ENCODE measurements at regions not wholly inside any gene's neighbourhood (a gene's known extent, or its start where the extent isn't known, plus 50 kb on each side); places are given as distances from the start of the nearest gene placed in this dataset.

DNA sequence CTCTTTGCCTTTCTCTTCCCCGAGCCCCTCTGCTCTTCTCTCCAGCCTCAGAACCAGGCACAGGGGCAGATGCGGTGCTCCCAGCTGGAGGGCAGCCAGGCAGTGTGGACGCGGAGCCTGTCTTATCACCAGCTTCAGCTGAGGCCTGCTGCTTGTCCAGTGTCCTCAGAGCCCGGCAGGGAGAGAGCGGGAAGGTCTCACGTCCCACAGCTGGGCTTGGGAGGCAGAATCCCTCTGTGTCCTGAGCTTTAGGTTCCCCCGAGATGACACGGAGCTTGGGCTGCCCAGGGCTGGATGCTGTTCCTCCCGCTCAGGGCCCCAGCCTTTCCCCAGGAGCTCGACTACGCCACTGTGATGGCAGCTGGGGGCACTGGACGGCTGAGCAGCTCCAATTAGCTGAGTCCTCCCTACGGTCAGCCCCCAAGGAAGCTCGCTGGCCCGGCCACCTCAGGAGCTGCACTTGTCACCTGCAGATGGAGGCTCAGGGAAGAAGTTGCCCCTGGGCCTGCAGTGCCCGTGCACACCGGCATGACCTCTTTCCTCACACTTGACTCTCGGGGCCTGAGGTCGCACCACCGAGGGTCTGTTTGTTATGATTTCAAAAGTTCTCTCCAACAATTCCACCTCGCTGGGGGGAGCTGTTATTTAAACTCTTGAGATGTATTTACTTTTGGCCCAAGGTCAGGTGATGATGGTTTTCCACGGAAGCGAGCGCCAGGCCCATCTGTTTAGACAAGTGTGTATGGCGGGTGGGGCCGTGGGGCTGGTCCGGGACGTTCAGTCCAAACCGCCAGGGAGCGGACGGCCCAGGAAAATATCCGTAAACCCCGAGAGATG is 127.3 kb downstream of the SIK1 start:
- no peak overlapping the region for H3K4me3 ChIP-seq (ENCODE audit: control insufficient read depth, low read depth, low read length)
- no peak for DNase-seq (ENCODE audit: low read depth)
- TF ChIP-seq, protein P1, sequence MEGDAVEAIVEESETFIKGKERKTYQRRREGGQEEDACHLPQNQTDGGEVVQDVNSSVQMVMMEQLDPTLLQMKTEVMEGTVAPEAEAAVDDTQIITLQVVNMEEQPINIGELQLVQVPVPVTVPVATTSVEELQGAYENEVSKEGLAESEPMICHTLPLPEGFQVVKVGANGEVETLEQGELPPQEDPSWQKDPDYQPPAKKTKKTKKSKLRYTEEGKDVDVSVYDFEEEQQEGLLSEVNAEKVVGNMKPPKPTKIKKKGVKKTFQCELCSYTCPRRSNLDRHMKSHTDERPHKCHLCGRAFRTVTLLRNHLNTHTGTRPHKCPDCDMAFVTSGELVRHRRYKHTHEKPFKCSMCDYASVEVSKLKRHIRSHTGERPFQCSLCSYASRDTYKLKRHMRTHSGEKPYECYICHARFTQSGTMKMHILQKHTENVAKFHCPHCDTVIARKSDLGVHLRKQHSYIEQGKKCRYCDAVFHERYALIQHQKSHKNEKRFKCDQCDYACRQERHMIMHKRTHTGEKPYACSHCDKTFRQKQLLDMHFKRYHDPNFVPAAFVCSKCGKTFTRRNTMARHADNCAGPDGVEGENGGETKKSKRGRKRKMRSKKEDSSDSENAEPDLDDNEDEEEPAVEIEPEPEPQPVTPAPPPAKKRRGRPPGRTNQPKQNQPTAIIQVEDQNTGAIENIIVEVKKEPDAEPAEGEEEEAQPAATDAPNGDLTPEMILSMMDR (conservative IDR thresholded peaks at IDR 0.05; ENCODE audit: control insufficient read depth, insufficient read depth, low read depth, low read length), result no peak

DNA sequence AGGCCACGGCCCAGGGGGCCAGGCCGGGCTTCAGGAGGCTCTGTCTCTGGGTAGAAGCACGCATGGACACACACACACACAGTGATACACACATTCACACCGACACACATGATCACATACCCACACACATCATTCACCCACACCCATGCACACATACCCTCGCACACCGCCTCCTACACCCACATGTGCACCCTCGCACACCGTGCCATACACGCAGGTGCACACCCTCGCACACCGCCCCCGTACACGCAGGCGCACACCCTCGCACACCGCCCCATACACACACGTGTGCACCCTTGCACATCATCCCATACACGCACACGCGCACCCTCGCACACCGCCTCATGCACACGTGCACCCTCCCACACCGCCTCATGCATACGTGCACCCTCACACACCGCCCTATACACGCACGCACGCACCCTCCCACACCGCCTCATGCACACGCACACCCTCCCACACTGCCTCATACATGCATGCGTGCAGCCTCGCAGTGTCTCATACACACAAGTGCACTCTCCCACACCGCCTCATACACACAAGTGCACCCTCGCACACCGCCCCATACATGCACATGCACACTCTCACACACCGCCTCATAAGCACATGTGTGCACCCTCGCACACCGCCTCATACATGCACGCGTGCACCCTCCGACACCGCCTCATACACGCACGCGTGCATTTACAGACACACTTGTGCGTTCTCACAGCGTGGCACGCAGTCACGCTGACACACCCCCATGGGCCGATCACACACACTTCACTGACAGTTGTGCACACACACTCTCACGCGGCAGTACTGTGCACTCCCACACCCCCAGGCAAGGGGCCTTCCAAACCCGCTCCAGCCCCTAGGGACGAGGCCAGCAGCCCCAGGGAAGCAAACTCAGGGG is 128.1 kb downstream of the SIK1 start:
- no peak overlapping the region for H3K4me3 ChIP-seq (ENCODE audit: control insufficient read depth, low read depth, low read length)
- TF ChIP-seq, protein P1 (conservative IDR thresholded peaks at IDR 0.05; ENCODE audit: control insufficient read depth, insufficient read depth, low read depth, low read length), result no peak

DNA sequence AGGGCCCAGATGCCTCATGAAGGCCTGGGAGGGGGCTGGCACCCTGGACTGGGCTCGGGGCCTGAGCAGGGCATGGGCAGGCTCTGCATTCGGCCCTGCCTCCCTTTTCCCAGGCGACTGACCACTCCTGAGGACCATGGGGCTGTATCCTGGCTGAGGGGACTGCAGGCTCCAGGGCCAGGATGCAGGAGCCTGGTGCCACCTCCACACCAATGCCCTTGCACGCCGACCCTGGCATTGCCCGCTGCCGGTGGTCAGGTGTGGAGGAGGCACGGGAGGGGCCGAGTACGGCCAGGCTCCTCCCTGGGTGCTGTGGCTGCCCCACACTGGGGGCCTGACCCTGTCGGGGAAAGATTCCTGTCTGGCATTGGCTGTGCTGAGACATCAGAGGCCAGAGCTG is 128.9 kb downstream of the SIK1 start:
- no peak for DNase-seq (ENCODE audit: low read depth)
- no peak overlapping the region for H3K4me3 ChIP-seq (ENCODE audit: control insufficient read depth, low read depth, low read length)
- TF ChIP-seq, protein P1 (conservative IDR thresholded peaks at IDR 0.05; ENCODE audit: control insufficient read depth, insufficient read depth, low read depth, low read length), result no peak

More for the DNA sequence above, 128.1 kb downstream of the SIK1 start:
- no peak for DNase-seq (ENCODE audit: low read depth)

DNA sequence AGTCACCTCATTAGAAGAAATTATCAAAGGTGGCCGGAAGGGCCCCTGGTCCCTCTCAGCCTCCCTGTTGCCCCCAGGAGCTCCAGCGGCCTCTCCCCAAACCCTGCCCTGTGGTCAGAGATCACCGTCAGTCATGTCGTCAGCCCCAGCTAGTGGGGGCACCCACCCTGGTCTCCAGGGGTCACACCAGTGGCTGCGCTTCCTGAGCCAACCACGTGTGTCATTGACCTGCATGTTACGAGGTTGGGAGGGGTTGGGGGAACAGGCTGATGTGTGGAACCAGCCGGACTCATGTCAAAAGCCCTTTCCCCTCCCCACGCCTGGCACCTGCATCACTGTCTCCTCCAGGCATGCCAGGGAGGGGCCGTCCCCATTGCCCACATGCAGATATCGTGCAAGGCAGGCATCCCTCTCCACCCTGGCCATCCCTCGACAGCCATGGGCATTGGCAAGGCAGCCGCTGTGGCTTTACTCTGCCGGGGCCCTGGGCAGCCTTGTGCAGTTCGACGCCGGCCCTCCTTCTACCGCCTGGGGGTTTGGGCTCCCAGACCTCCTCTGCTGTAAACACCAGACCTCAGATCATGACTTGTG is 128.7 kb downstream of the CRYAA start:
- H3K4me3 ChIP-seq (ENCODE audit: control insufficient read depth, low read depth, low read length), result no peak overlapping the region

DNA sequence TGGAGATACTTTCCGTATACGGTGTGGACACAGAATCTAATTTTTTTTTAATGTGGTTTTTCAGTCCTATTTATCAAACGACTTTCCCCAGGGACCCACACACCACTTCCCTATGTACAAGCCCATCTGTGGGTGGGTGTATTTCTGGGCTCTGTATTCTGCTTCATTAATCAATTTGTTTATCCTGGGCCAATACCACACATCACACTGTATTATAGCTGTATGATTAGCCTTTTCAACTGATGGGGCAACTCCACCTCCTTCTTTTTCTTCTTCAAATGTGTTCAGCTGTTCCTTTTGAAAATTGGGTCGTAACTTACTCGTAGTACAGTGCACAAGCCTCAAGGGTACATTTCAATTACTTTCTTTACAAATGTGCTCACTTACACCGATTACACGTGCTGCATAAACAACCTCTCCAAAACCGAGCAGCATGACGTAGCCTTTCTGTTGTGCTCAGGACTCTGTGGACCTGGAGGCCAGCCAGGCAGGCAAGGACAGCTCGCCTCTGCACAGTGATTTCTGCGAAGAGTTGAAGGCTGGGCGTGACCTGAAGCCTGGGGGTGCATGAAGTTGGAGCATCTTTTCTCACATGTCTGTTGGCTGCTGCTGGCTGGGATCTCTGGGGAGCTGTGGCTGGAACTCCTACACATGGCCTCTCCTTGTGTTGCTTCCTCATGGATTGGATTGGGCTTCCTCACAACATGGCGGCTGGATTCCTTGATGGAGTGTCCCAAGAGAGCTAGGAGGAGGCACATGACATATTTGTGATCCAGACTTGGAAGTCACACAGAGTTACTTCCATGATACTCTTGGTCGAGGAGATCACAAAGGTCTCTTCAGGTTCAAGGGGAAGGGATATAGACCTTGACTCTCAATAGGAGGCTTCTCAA is 126.5 kb downstream of the CRYAA start:
- DNase-seq (ENCODE audit: low read depth), result peak; percentile 37
- H3K4me3 ChIP-seq (ENCODE audit: control insufficient read depth, low read depth, low read length), result no peak overlapping the region
- TF ChIP-seq, protein P1 (conservative IDR thresholded peaks at IDR 0.05; ENCODE audit: control insufficient read depth, insufficient read depth, low read depth, low read length), result no peak

More for the DNA sequence above, 128.7 kb downstream of the CRYAA start:
- TF ChIP-seq, protein P1 (conservative IDR thresholded peaks at IDR 0.05; ENCODE audit: control insufficient read depth, insufficient read depth, low read depth, low read length), result no peak
- DNase-seq (ENCODE audit: low read depth), result no peak
